ENCODE measurements at regions not wholly inside any gene's neighbourhood (a gene's known extent, or its start where the extent isn't known, plus 50 kb on each side); places are given as distances from the start of the nearest gene placed in this dataset.

DNA sequence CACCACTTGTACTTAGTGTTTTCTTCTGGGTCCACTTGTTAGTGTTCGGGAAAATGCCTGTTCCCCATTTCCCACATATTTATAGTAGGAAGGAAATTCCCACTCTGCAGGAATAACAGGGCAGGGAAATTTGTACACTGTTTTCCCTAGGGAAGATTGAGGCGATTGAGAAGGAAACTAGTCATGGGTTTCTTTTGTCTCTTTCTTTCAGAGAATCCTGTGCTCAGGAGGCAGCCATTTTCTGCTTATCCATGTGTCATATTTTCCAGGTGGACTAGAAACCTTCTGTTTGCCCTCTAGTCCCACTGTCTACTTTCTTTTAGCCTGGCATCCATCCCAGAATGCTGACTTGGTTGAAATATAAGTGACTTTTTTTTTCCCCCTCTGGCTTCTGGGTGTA lies 299.1 kb upstream of the ANKRD50 start:
- TF ChIP-seq, protein P1, sequence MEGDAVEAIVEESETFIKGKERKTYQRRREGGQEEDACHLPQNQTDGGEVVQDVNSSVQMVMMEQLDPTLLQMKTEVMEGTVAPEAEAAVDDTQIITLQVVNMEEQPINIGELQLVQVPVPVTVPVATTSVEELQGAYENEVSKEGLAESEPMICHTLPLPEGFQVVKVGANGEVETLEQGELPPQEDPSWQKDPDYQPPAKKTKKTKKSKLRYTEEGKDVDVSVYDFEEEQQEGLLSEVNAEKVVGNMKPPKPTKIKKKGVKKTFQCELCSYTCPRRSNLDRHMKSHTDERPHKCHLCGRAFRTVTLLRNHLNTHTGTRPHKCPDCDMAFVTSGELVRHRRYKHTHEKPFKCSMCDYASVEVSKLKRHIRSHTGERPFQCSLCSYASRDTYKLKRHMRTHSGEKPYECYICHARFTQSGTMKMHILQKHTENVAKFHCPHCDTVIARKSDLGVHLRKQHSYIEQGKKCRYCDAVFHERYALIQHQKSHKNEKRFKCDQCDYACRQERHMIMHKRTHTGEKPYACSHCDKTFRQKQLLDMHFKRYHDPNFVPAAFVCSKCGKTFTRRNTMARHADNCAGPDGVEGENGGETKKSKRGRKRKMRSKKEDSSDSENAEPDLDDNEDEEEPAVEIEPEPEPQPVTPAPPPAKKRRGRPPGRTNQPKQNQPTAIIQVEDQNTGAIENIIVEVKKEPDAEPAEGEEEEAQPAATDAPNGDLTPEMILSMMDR (IDR thresholded peaks at IDR 0.05; ENCODE audit: low read depth, low read length, poor library complexity, severe bottlenecking): no peak
- no peak for TF ChIP-seq EZH2phosphoT487 (IDR thresholded peaks at IDR 0.05; ENCODE audit: borderline replicate concordance, low read length)

Measured in DOHH2 (cell line).